ENCODE measurements at regions not wholly inside any gene's neighbourhood (a gene's known extent, or its start where the extent isn't known, plus 50 kb on each side); places are given as distances from the start of the nearest gene placed in this dataset.

- Histone ChIP-seq H2AFZ (ENCODE audit: low read depth) (peak overlapping the region; percentile 38; the same call in 1 of the 2 replicates), H3K4me1 (ENCODE audit: control insufficient read depth in 1 of 2, insufficient read depth in 2 of 2, low read depth in 1 of 2, low read length in 1 of 2) (peaks cover 3 to 23% of the 10 kb centered on the region in 2 experiments; a peak in 3 of 4 replicates), H3K79me2 (ENCODE audit: insufficient read depth) (no peaks in the 10 kb centered on the region), H3K9ac (no peak overlapping the region), H4K20me1 (ENCODE audit: insufficient read depth) (no peaks in the 10 kb centered on the region), H3K27ac (ENCODE audit: low read depth in 2 of 2, low read length in 1 of 2) (no peak overlapping the region), H3K27me3 (ENCODE audit: insufficient read depth) (no peaks in the 10 kb centered on the region), H3K9me3 (no peaks in the 10 kb centered on the region), H3K4me2 (no peak overlapping the region), H3F3A (replicated peaks; ENCODE audit: insufficient read depth) (peaks cover 17% of the 10 kb centered on the region), H3K4me3 (ENCODE audit: low read depth in 2 of 2, low read length in 1 of 2) (no peak overlapping the region), H3K9me2 (no peaks in the 10 kb centered on the region), H3K36me3 (replicated peaks in 1 of 2; ENCODE audit: control insufficient read depth in 1 of 2, insufficient read depth in 2 of 2, low read length in 1 of 2) (no peaks in the 10 kb centered on the region)
- CTCF ChIA-PET, result interaction anchor here (1.1 to 1.2 kb wide), 2 partner anchors 13 to 177 kb away, joined by 3 read pairs; no protein-coding TSS in a partner anchor
- WGBS (ENCODE audit: low lambda C conversion rate), result 54% methylated on average over 3 of the region's 3 CpGs
- TF ChIP-seq MEF2A (IDR thresholded peaks at IDR 0.05; ENCODE audit: borderline replicate concordance, low read depth) (no peak), SMC3 (IDR thresholded peaks at IDR 0.05; ENCODE audit: low read depth, low read length) (no peak), RXRA (IDR thresholded peaks at IDR 0.05; ENCODE audit: borderline replicate concordance, low read depth) (no peak), USF2 (IDR thresholded peaks at IDR 0.05; ENCODE audit: borderline replicate concordance, low read depth, low read length) (no peak), RFX5 (IDR thresholded peaks at IDR 0.05; ENCODE audit: low read length) (no peak), ELF1 (IDR thresholded peaks at IDR 0.05) (no peak), EZH2phosphoT487 (IDR thresholded peaks at IDR 0.05; ENCODE audit: borderline replicate concordance, low read depth) (no peak), JUND (IDR thresholded peaks at IDR 0.05) (0 out of 2 replicates have a peak, but pooled peaks have one; percentile 4), RCOR1 (IDR thresholded peaks at IDR 0.05; ENCODE audit: low read length) (no peak)
- POLR2A ChIA-PET, result no interaction called here
- DNase-seq, result no peak
These were observed 178.8 kb downstream of the KCTD12 start for GRCh38 chr13:76707360-76707759.

DNA sequence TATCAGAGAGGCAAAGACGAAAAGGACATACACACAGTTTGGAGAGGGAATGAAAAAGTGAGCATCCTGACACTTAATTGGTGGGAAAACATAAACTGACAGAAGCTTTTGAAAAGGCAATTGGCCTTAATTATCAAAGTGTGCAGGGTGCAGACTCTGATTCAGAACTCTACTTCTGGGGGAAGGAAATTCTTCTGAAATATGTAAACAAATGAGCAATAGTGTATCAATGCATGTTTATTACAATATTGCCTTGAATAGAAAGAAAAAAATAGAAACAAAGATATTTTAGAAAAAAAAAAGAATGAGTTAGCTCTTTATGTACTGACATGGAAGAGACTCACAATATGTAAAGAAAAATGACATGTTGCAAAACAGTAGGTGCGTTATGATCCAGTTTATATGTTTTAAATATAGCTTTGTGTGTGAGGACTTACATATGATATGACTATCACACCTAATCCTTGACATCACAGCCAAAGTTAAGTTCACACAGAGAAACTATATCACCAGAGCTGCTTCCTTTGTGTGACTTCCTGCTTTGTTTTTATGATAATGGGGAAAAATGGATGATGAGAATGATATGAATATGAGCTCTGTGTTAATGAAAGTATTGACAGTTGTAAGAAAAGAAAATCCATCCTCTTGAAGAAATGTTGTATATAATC lies 182.4 kb downstream of the KCTD12 start:
- H3K79me2 ChIP-seq (ENCODE audit: insufficient read depth), result no peaks in the 10 kb centered on the region
- H3F3A ChIP-seq (replicated peaks; ENCODE audit: insufficient read depth), result no peaks in the 10 kb centered on the region
- WGBS (ENCODE audit: low lambda C conversion rate), result 68% methylated on average over 2 of the region's 2 CpGs
- TF ChIP-seq POLR2AphosphoS5 (IDR thresholded peaks at IDR 0.05; ENCODE audit: low read depth, low read length) (no peak), EZH2phosphoT487 (IDR thresholded peaks at IDR 0.05; ENCODE audit: borderline replicate concordance, low read depth) (no peak), TEAD4 (IDR thresholded peaks at IDR 0.05; ENCODE audit: borderline replicate concordance, insufficient read depth) (no peak), NFIC (IDR thresholded peaks at IDR 0.05; ENCODE audit: borderline replicate concordance) (no peak), SMC3 (IDR thresholded peaks at IDR 0.05; ENCODE audit: low read depth, low read length) (no peak), FOSL2 (IDR thresholded peaks at IDR 0.05; ENCODE audit: borderline replicate concordance, low read depth) (no peak), RFX5 (IDR thresholded peaks at IDR 0.05; ENCODE audit: low read length) (no peak), MAX (IDR thresholded peaks at IDR 0.05; ENCODE audit: low read depth) (no peak), ZBTB33 (IDR thresholded peaks at IDR 0.05; ENCODE audit: borderline replicate concordance, low read depth) (no peak), ELF1 (IDR thresholded peaks at IDR 0.05) (no peak), FOXM1 (IDR thresholded peaks at IDR 0.05; ENCODE audit: low read depth) (no peak)
- no peaks in the 10 kb centered on the region for H3K27me3 ChIP-seq (ENCODE audit: insufficient read depth)
- H3K4me2 ChIP-seq, result no peak overlapping the region
- H3K4me1 ChIP-seq (ENCODE audit: control insufficient read depth in 1 of 2, insufficient read depth in 2 of 2, low read depth in 1 of 2, low read length in 1 of 2), result peaks cover 3 to 8% of the 10 kb centered on the region in 2 experiments; a peak in 2 of 4 replicates
- no peaks in the 10 kb centered on the region for H3K9me3 ChIP-seq
- no peaks in the 10 kb centered on the region for H3K9me2 ChIP-seq
- DNase-seq, result no peak
- no peak overlapping the region for H3K27ac ChIP-seq (ENCODE audit: low read depth in 2 of 2, low read length in 1 of 2)
- CTCF ChIA-PET, result no interaction called here
- no peak overlapping the region for H3K4me3 ChIP-seq (ENCODE audit: low read depth in 2 of 2, low read length in 1 of 2)
- H3K9ac ChIP-seq, result no peak overlapping the region
- H4K20me1 ChIP-seq (ENCODE audit: insufficient read depth), result no peaks in the 10 kb centered on the region
- no peaks in the 10 kb centered on the region for H3K36me3 ChIP-seq (replicated peaks in 1 of 2; ENCODE audit: control insufficient read depth in 1 of 2, insufficient read depth in 2 of 2, low read length in 1 of 2)
- no peak overlapping the region for H2AFZ ChIP-seq (ENCODE audit: low read depth)
- POLR2A ChIA-PET, result no interaction called here
